ENCODE measurements at regions not wholly inside any gene's neighbourhood (a gene's known extent, or its start where the extent isn't known, plus 50 kb on each side); places are given as distances from the start of the nearest gene placed in this dataset.
"Not testable (repeated sequence)": the region's sequence is repeated elsewhere in the genome, so short reads cannot be mapped to it uniquely, and the experiment has no call there.

GRCh38 chr3:21020681-21021080 lies 730.3 kb downstream of the ZNF385D start:
- no peak for DNase-seq (ENCODE audit: low read depth)

- no peak for DNase-seq (ENCODE audit: low read depth)
Measured at GRCh38 chr3:21020043-21020442, 731.0 kb downstream of the ZNF385D start.

GRCh38 chr3:21017115-21017852 lies 733.7 kb downstream of the ZNF385D start:
- DNase-seq (ENCODE audit: low read depth) = no peak

- no peak for DNase-seq (ENCODE audit: low read depth)
Measured at GRCh38 chr3:21013566-21013965, 737.4 kb downstream of the ZNF385D start.

GRCh38 chr3:20999661-21000060 lies 751.3 kb downstream of the ZNF385D start:
- DNase-seq (ENCODE audit: low read depth) = no peak

- DNase-seq (ENCODE audit: low read depth) = no peak
Measured at GRCh38 chr3:20997183-20997582, 753.8 kb downstream of the ZNF385D start.

- DNase-seq (ENCODE audit: low read depth) = no peak
Measured at GRCh38 chr3:20990896-20991295, 760.1 kb downstream of the ZNF385D start.

GRCh38 chr3:20989653-20990052 lies 761.4 kb downstream of the ZNF385D start:
- DNase-seq (ENCODE audit: low read depth) = not testable (repeated sequence)

- DNase-seq (ENCODE audit: low read depth) = no peak
Measured at GRCh38 chr3:20984594-20985205, 766.3 kb downstream of the ZNF385D start.

GRCh38 chr3:20975188-20975651 lies 775.8 kb downstream of the ZNF385D start:
- no peak for DNase-seq (ENCODE audit: low read depth)

GRCh38 chr3:20974396-20974795 lies 776.6 kb downstream of the ZNF385D start:
- DNase-seq (ENCODE audit: low read depth) = no peak

- DNase-seq (ENCODE audit: low read depth) = not testable (repeated sequence)
Measured at GRCh38 chr3:20970807-20971206, 780.2 kb downstream of the ZNF385D start.

- DNase-seq (ENCODE audit: low read depth) = not testable (repeated sequence)
Measured at GRCh38 chr3:20967485-20967884, 781.5 kb upstream of the SGO1 start.

GRCh38 chr3:20958161-20958560 lies 772.2 kb upstream of the SGO1 start:
- DNase-seq (ENCODE audit: low read depth) = no peak

GRCh38 chr3:20945892-20946291 lies 759.9 kb upstream of the SGO1 start:
- DNase-seq (ENCODE audit: low read depth) = no peak

GRCh38 chr3:20935791-20936190 lies 749.8 kb upstream of the SGO1 start:
- DNase-seq (ENCODE audit: low read depth) = peak; percentile 17

- DNase-seq (ENCODE audit: low read depth) = no peak
Measured at GRCh38 chr3:20931834-20932233, 745.8 kb upstream of the SGO1 start.

- DNase-seq (ENCODE audit: low read depth) = no peak
Measured at GRCh38 chr3:20930034-20930433, 744.0 kb upstream of the SGO1 start.

- DNase-seq (ENCODE audit: low read depth) = no peak
Measured at GRCh38 chr3:20924646-20925385, 738.8 kb upstream of the SGO1 start.

GRCh38 chr3:20921112-20921511 lies 735.1 kb upstream of the SGO1 start:
- DNase-seq (ENCODE audit: low read depth) = not testable (repeated sequence)

- DNase-seq (ENCODE audit: low read depth) = no peak
Measured at GRCh38 chr3:20916951-20917606, 731.1 kb upstream of the SGO1 start.

GRCh38 chr3:20914310-20914709 lies 728.3 kb upstream of the SGO1 start:
- no peak for DNase-seq (ENCODE audit: low read depth)
